ENCODE measurements at regions not wholly inside any gene's neighbourhood (a gene's known extent, or its start where the extent isn't known, plus 50 kb on each side); places are given as distances from the start of the nearest gene placed in this dataset.

- TF ChIP-seq CTCF (IDR thresholded peaks at IDR 0.05; ENCODE audit: low read depth, low read length, poor library complexity, severe bottlenecking), result no peak
- no peaks in the 10 kb centered on the region for H3K4me1 ChIP-seq (ENCODE audit: control insufficient read depth, low read length)
These were observed 205.6 kb downstream of the MDFIC start for GRCh38 chr7:115127399-115128021.

GRCh38 chr7:115125750-115126149, 203.9 kb downstream of the MDFIC start:
- H3K4me2 ChIP-seq (ENCODE audit: low read length), result no peak overlapping the region
- no peaks in the 10 kb centered on the region for H3K27me3 ChIP-seq (ENCODE audit: control insufficient read depth, low read length)
- no peaks in the 10 kb centered on the region for H4K20me1 ChIP-seq (ENCODE audit: control insufficient read depth, insufficient read depth, low read depth, low read length)
- H3F3A ChIP-seq (ENCODE audit: control insufficient read depth, insufficient read depth), result no peaks in the 10 kb centered on the region
- no peak overlapping the region for H3K4me3 ChIP-seq (ENCODE audit: low read length)
- no peaks in the 10 kb centered on the region for H3K9me2 ChIP-seq (replicated peaks; ENCODE audit: control insufficient read depth, low read length)
- H3K4me1 ChIP-seq (ENCODE audit: control insufficient read depth, low read length), result no peaks in the 10 kb centered on the region
- no peaks in the 10 kb centered on the region for H3K79me2 ChIP-seq (ENCODE audit: control insufficient read depth, low read length)
- TF ChIP-seq EZH2phosphoT487 (IDR thresholded peaks at IDR 0.05; ENCODE audit: borderline replicate concordance, low read length), result no peak
- no peak for TF ChIP-seq CTCF (IDR thresholded peaks at IDR 0.05; ENCODE audit: low read depth, low read length, poor library complexity, severe bottlenecking)
- H3K27ac ChIP-seq (ENCODE audit: low read depth, low read length), result no peak overlapping the region
- no peaks in the 10 kb centered on the region for H3K9me3 ChIP-seq (ENCODE audit: control insufficient read depth, insufficient read depth, low read length)
- H3K36me3 ChIP-seq (ENCODE audit: control insufficient read depth, low read length), result no peaks in the 10 kb centered on the region

More at GRCh38 chr7:115127399-115128021, 205.6 kb downstream of the MDFIC start:
- Histone ChIP-seq H3K27ac (ENCODE audit: low read depth, low read length) (no peak overlapping the region), H3K27me3 (ENCODE audit: control insufficient read depth, low read length) (no peaks in the 10 kb centered on the region), H3K9me3 (ENCODE audit: control insufficient read depth, insufficient read depth, low read length) (no peaks in the 10 kb centered on the region), H3K9me2 (replicated peaks; ENCODE audit: control insufficient read depth, low read length) (no peaks in the 10 kb centered on the region), H3K4me3 (ENCODE audit: low read length) (no peak overlapping the region), H3F3A (ENCODE audit: control insufficient read depth, insufficient read depth) (no peaks in the 10 kb centered on the region), H3K79me2 (ENCODE audit: control insufficient read depth, low read length) (no peaks in the 10 kb centered on the region), H3K4me2 (ENCODE audit: low read length) (no peak overlapping the region), H4K20me1 (ENCODE audit: control insufficient read depth, insufficient read depth, low read depth, low read length) (no peaks in the 10 kb centered on the region), H3K36me3 (ENCODE audit: control insufficient read depth, low read length) (no peaks in the 10 kb centered on the region)

- H3K4me2 ChIP-seq (ENCODE audit: low read length), result no peak overlapping the region
- TF ChIP-seq EZH2phosphoT487 (IDR thresholded peaks at IDR 0.05; ENCODE audit: borderline replicate concordance, low read length) (no peak), CTCF (IDR thresholded peaks at IDR 0.05; ENCODE audit: low read depth, low read length, poor library complexity, severe bottlenecking) (no peak)
- H3K9me3 ChIP-seq (ENCODE audit: control insufficient read depth, insufficient read depth, low read length), result no peaks in the 10 kb centered on the region
- H4K20me1 ChIP-seq (ENCODE audit: control insufficient read depth, insufficient read depth, low read depth, low read length), result no peaks in the 10 kb centered on the region
- no peaks in the 10 kb centered on the region for H3K9me2 ChIP-seq (replicated peaks; ENCODE audit: control insufficient read depth, low read length)
- H3F3A ChIP-seq (ENCODE audit: control insufficient read depth, insufficient read depth), result no peaks in the 10 kb centered on the region
- H3K4me3 ChIP-seq (ENCODE audit: low read length), result no peak overlapping the region
- H3K27ac ChIP-seq (ENCODE audit: low read depth, low read length), result no peak overlapping the region
- H3K79me2 ChIP-seq (ENCODE audit: control insufficient read depth, low read length), result no peaks in the 10 kb centered on the region
- no peaks in the 10 kb centered on the region for H3K27me3 ChIP-seq (ENCODE audit: control insufficient read depth, low read length)
- H3K4me1 ChIP-seq (ENCODE audit: control insufficient read depth, low read length), result no peaks in the 10 kb centered on the region
- H3K36me3 ChIP-seq (ENCODE audit: control insufficient read depth, low read length), result no peaks in the 10 kb centered on the region
These were observed 203.4 kb downstream of the MDFIC start for GRCh38 chr7:115125312-115125711.
